OCI-LY3 (cell line): ENCODE measurements at regions not wholly inside any gene's neighbourhood (a gene's known extent, or its start where the extent isn't known, plus 50 kb on each side); places are given as distances from the start of the nearest gene placed in this dataset.

Experiments used
- EZH2phosphoT487 ChIP-seq: fragments of 200-600 bp; shearing (Covaris generic); IDR thresholded peaks from 2 replicates; pipeline ENCODE4 v1.6.1; 2018; ENCODE audit warnings: antibody characterized with exemption, mixed run types, low read depth
- TF ChIP-seq, protein P1 (sequence below): fragments of 200-600, 300-600 bp; sonication (generic); IDR thresholded peaks from 2 replicates; pipeline ENCODE4 v1.5.1; 2014; ENCODE audit warnings: antibody characterized with exemption, low read length, low read depth

DNA sequence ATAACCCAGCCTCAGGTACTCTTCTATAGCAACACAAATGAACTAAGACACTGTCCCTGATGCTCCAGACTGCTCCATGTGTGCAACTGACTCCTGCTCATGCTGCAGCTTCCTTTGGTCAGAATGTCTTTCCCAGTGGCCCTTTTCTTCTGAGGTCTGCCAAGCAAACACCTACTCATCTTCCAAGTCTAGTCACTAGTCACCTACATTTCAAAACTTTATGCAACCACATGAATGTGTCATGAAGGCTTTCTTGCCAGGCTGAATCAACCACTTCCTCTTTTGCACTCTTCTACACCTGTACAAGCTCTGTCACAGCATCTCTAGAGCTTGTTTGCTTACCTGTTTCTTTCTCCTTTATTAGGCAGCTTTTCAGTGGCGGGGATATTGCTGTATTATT lies 75.8 kb downstream of the LSMEM1 start:
- TF ChIP-seq, protein P1, sequence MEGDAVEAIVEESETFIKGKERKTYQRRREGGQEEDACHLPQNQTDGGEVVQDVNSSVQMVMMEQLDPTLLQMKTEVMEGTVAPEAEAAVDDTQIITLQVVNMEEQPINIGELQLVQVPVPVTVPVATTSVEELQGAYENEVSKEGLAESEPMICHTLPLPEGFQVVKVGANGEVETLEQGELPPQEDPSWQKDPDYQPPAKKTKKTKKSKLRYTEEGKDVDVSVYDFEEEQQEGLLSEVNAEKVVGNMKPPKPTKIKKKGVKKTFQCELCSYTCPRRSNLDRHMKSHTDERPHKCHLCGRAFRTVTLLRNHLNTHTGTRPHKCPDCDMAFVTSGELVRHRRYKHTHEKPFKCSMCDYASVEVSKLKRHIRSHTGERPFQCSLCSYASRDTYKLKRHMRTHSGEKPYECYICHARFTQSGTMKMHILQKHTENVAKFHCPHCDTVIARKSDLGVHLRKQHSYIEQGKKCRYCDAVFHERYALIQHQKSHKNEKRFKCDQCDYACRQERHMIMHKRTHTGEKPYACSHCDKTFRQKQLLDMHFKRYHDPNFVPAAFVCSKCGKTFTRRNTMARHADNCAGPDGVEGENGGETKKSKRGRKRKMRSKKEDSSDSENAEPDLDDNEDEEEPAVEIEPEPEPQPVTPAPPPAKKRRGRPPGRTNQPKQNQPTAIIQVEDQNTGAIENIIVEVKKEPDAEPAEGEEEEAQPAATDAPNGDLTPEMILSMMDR: no peak
- TF ChIP-seq EZH2phosphoT487: no peak
